Ectodermal cell (in vitro differentiated cells): ENCODE measurements at regions not wholly inside any gene's neighbourhood (a gene's known extent, or its start where the extent isn't known, plus 50 kb on each side); places are given as distances from the start of the nearest gene placed in this dataset.

Experiments used
- H3K27ac ChIP-seq: 2 replicates; pipeline ENCODE4 v1.7.0; 2013; ENCODE audit warnings: mild to moderate bottlenecking, low read depth, low read length; ENCODE audit not compliant: insufficient read depth, poor library complexity, severe bottlenecking
- H3K27me3 ChIP-seq: 2 replicates; pipeline ENCODE4 v1.7.0; 2013; ENCODE audit warnings: mild to moderate bottlenecking, low read length; ENCODE audit not compliant: insufficient read depth, control insufficient read depth, poor library complexity, severe bottlenecking
- H3K36me3 ChIP-seq: one replicate; pipeline ENCODE4 v1.7.0; 2013; ENCODE audit warnings: low read length; ENCODE audit not compliant: control insufficient read depth, insufficient read depth
- H3K4me1 ChIP-seq: one replicate; pipeline ENCODE4 v1.7.0; 2013; ENCODE audit warnings: low read length; ENCODE audit not compliant: control insufficient read depth, insufficient read depth
- H3K4me3 ChIP-seq: 2 replicates; pipeline ENCODE4 v1.7.0; 2013; ENCODE audit warnings: low read depth, low read length, control low read depth; ENCODE audit not compliant: insufficient read depth
- H3K9me3 ChIP-seq: 2 replicates; pipeline ENCODE4 v1.7.0; 2013; ENCODE audit warnings: mild to moderate bottlenecking, low read length, moderate library complexity; ENCODE audit not compliant: control insufficient read depth
- WGBS, 2 experiments: methylation state at CpG; one replicate each; pipeline ENCODE4 v1.1.7; 2013; ENCODE audit warnings: missing lambda C conversion rate in 2 of 2; 5-methylcytosine and 5-hydroxymethylcytosine counted together

DNA sequence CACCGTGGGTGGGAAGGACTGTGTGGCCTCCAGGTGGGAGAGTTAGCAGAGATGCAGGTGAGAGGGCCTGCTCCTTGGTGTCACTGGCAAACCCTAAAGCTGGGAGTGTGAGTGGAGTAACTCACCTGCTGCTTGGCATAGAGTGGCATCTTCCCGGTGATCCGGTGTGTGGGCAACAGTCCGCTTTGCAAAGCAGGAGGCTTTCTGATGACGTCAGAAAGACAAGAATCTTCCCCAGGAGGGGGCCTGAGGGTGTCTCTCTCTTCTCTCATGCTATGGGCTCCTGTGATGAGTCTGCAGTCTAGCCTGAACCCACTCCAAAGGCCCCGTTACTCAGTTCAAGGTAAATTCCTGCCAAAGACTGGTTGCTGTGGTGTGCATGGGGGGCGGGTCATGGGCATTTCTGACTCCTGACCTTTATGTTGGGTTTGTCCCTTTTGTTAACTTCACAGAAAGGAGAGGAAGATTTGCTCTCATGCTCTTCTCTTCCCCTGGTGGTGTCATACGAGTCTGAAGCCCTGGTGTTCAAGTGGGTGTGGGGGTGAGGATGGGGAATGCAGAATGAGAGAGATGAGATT lies 187.9 kb downstream of the GATA3 start:
- WGBS, 2 experiments: 91 to 93% methylated on average over 7 of the region's 8 CpGs
- H3K36me3 ChIP-seq: no peaks in the 10 kb centered on the region
- no peaks in the 10 kb centered on the region for H3K9me3 ChIP-seq
- H3K4me3 ChIP-seq: no peak overlapping the region
- no peaks in the 10 kb centered on the region for H3K27me3 ChIP-seq
- H3K4me1 ChIP-seq: no peaks in the 10 kb centered on the region
- no peak overlapping the region for H3K27ac ChIP-seq

GRCh38 chr10:8245131-8245813 lies 190.8 kb downstream of the GATA3 start:
- 91 to 94% methylated on average over 7 to 8 of the region's 8 CpGs for WGBS, 2 experiments
- Histone ChIP-seq H3K9me3 (no peaks in the 10 kb centered on the region), H3K27ac (no peak overlapping the region), H3K27me3 (no peaks in the 10 kb centered on the region), H3K36me3 (no peaks in the 10 kb centered on the region), H3K4me3 (no peak overlapping the region), H3K4me1 (no peaks in the 10 kb centered on the region)

DNA sequence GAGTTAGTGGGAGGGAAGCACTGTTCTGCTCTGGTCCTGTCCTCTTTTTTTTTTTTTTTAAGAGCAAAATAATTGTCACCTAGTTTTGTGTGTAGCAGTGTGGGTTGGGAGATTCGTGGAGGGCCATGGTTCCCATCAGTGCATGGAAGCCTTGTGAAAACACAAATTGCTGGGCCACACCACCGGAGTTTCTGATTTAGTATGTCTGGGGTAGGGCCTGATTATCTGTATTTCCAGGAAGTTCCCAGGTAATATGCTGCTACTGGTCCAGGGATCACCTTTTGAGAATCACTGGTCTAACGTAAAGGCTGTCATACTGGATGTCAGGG lies 191.3 kb downstream of the GATA3 start:
- Histone ChIP-seq H3K27me3 (no peaks in the 10 kb centered on the region), H3K36me3 (no peaks in the 10 kb centered on the region), H3K27ac (no peak overlapping the region), H3K4me3 (no peak overlapping the region), H3K4me1 (no peaks in the 10 kb centered on the region), H3K9me3 (no peaks in the 10 kb centered on the region)
- 93 to 94% methylated on average over 3 of the region's 3 CpGs for WGBS, 2 experiments

- Histone ChIP-seq H3K36me3 (no peaks in the 10 kb centered on the region), H3K27ac (no peak overlapping the region), H3K4me3 (no peak overlapping the region), H3K27me3 (no peaks in the 10 kb centered on the region), H3K9me3 (no peaks in the 10 kb centered on the region), H3K4me1 (no peaks in the 10 kb centered on the region)
- 86 to 100% methylated on average over 2 of the region's 2 CpGs for WGBS, 2 experiments
Measured at GRCh38 chr10:8246548-8246947, 192.1 kb downstream of the GATA3 start.

DNA sequence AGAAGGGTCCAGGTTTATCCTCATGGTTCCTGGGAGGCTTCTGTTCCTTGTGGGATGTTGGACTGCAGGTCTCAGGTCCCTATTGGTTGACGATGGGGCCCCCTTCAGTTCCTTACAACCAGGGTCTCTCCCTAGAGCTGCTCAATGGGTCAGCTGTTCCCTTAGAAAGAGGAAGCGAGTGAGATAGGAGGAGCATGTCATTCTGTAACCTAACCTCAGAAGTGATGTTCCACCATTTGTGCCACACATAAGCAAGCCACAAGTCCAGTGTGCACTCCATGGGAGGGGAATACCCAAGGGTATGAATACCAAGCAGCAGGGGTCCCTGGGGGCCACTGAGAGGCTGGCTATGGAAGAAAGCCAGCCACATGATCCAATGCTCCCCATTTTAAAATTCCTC lies 192.7 kb downstream of the GATA3 start:
- H3K4me1 ChIP-seq: no peaks in the 10 kb centered on the region
- 88 to 92% methylated on average over 2 of the region's 2 CpGs for WGBS, 2 experiments
- no peaks in the 10 kb centered on the region for H3K9me3 ChIP-seq
- H3K36me3 ChIP-seq: no peaks in the 10 kb centered on the region
- no peak overlapping the region for H3K27ac ChIP-seq
- H3K4me3 ChIP-seq: no peak overlapping the region
- H3K27me3 ChIP-seq: no peaks in the 10 kb centered on the region

- Histone ChIP-seq H3K36me3 (no peaks in the 10 kb centered on the region), H3K27ac (no peak overlapping the region), H3K27me3 (no peaks in the 10 kb centered on the region), H3K4me1 (no peaks in the 10 kb centered on the region), H3K4me3 (no peak overlapping the region), H3K9me3 (no peaks in the 10 kb centered on the region)
- 85% methylated on average over 2 of the region's 2 CpGs; no CpG with 5 or more reads in 1 of the 2 experiments for WGBS, 2 experiments
Measured at GRCh38 chr10:8248868-8249267, 194.4 kb downstream of the GATA3 start.

DNA sequence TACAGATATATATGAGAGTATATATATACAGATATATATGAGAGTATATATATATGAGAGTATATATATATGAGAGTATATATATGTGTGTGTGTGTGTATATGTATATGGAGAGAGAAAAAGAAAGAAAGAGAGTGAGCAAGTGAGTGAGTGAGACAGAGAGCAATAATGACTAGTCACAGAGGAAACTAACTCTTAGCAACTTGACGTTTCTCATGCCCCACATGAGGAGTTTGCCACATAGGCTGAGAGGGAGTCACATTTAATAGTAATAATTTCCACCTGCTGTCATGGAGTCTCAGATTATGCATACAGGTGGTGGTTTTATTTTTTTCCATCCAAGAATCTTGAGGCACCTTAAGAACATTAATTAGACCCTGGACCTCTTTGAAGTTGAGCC lies 199.9 kb downstream of the GATA3 start:
- no peaks in the 10 kb centered on the region for H3K27me3 ChIP-seq
- 82 to 94% methylated on average over 1 of the region's 1 CpG for WGBS, 2 experiments

GRCh38 chr10:8255301-8255700 lies 200.8 kb downstream of the GATA3 start:
- WGBS, 2 experiments: 83% methylated on average over 1 of the region's 1 CpG; no CpG with 5 or more reads in 1 of the 2 experiments
- Histone ChIP-seq H3K27ac (no peak overlapping the region), H3K36me3 (no peaks in the 10 kb centered on the region), H3K4me1 (no peaks in the 10 kb centered on the region), H3K9me3 (no peaks in the 10 kb centered on the region), H3K27me3 (no peaks in the 10 kb centered on the region), H3K4me3 (no peak overlapping the region)

More for the DNA sequence above, 199.9 kb downstream of the GATA3 start:
- no peaks in the 10 kb centered on the region for H3K36me3 ChIP-seq
- H3K4me1 ChIP-seq: no peaks in the 10 kb centered on the region
- no peaks in the 10 kb centered on the region for H3K9me3 ChIP-seq
- no peak overlapping the region for H3K4me3 ChIP-seq
- H3K27ac ChIP-seq: no peak overlapping the region

DNA sequence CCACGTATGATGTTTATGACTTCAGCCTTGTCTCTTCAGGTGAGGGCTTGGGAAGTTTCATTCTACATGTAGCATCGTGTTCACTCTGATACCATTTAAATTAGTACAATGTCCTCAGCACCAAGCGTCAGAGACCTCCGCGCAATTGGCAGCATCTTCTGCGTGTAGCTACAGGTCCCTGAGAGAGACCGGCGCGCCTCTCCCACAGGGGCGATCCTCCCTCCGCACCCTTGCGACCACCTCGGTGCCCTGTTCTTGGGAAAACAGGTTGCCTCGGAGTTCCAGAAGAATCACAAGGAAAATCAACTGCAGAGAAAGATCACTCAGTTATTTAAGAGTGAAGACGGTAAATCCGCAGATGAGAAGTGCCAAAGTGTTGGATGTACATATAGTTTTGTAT lies 206.2 kb downstream of the GATA3 start:
- Histone ChIP-seq H3K27ac (no peak overlapping the region), H3K4me1 (no peaks in the 10 kb centered on the region), H3K27me3 (no peaks in the 10 kb centered on the region), H3K36me3 (no peaks in the 10 kb centered on the region), H3K9me3 (no peaks in the 10 kb centered on the region), H3K4me3 (no peak overlapping the region)
- 95 to 96% methylated on average over 16 of the region's 16 CpGs for WGBS, 2 experiments

GRCh38 chr10:8262317-8262716 lies 207.8 kb downstream of the GATA3 start:
- Histone ChIP-seq H3K27ac (no peak overlapping the region), H3K4me3 (no peak overlapping the region), H3K4me1 (no peaks in the 10 kb centered on the region), H3K9me3 (no peaks in the 10 kb centered on the region), H3K27me3 (no peaks in the 10 kb centered on the region), H3K36me3 (no peaks in the 10 kb centered on the region)
- WGBS, 2 experiments: 78 to 90% methylated on average over 4 of the region's 4 CpGs
